C4-2B (cell line): ENCODE measurements at regions not wholly inside any gene's neighbourhood (a gene's known extent, or its start where the extent isn't known, plus 50 kb on each side); places are given as distances from the start of the nearest gene placed in this dataset.
A peak's percentile ranks its signal among the peaks of the same experiment; 100 is the strongest.

Experiments used
- H3K27ac ChIP-seq: fragments of 450-650 bp; 2 replicates; pipeline ENCODE4 v1.5.1; 2017
- ZFX ChIP-seq: fragments of 450-650 bp; IDR thresholded peaks from 2 replicates; pipeline ENCODE4 v1.6.1; 2017
- TF ChIP-seq, protein P1 (sequence below): fragments of 450-650 bp; conservative IDR thresholded peaks from 2 replicates; pipeline ENCODE4 v1.5.1; 2017; ENCODE audit warnings: mild to moderate bottlenecking

DNA sequence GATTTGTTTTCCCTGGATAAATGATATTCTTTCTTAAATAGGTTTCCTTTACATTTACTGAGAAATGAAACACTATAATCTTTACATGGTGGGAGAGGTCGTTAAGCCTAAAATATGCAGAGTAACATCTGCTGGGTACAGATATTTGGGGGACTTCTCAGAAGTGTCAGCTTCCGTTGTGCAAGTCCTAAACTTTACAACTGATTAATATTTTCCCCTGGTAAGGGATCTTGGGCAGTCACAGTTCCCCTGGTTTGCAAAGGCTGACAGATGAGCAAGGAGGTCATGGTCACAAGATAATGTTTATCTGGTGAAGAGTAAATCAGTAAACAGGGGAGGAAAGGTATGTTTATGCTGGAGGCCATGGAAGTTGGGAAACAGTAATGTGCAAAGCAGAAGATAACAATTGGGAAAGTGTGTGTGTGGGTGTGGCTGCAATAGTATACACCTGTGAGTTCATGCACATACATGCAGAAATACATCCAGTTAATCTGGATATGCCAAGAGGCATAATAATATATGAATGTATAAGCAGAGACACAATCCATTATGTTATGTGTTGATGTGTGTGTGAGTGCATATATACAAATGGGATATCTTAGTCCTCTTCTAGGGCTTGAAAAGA is 508.2 kb upstream of the FAM241A start:
- no peak overlapping the region for H3K27ac ChIP-seq
- TF ChIP-seq, protein P1, sequence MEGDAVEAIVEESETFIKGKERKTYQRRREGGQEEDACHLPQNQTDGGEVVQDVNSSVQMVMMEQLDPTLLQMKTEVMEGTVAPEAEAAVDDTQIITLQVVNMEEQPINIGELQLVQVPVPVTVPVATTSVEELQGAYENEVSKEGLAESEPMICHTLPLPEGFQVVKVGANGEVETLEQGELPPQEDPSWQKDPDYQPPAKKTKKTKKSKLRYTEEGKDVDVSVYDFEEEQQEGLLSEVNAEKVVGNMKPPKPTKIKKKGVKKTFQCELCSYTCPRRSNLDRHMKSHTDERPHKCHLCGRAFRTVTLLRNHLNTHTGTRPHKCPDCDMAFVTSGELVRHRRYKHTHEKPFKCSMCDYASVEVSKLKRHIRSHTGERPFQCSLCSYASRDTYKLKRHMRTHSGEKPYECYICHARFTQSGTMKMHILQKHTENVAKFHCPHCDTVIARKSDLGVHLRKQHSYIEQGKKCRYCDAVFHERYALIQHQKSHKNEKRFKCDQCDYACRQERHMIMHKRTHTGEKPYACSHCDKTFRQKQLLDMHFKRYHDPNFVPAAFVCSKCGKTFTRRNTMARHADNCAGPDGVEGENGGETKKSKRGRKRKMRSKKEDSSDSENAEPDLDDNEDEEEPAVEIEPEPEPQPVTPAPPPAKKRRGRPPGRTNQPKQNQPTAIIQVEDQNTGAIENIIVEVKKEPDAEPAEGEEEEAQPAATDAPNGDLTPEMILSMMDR: no peak
- no peak for TF ChIP-seq ZFX

DNA sequence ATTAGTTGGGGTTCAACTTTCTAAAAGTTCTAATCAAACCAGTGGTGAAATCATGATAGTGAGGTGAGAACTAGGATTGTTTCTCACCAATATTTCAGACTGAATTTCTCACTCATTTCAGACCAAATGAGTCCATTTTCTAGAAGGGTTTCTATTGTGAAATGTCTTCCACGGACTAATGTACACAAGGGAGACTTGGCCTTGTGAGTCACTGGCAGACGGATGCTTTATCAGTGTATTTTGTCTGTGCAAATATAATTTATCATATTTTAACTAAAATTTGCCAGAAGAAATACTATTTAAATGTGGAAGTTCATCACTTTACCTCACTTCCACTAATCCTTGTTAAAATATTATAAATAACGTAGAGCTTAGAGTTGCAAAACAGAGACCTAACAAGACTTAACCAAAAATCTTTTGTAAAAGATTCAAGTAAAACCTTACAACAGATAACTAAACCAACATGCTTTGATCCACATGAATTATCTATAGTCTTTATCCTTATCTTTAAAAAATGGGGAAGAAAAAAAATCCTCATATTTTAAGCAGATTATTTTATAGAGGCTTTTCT is 506.0 kb upstream of the FAM241A start:
- no peak overlapping the region for H3K27ac ChIP-seq
- no peak for TF ChIP-seq ZFX
- TF ChIP-seq, protein P1: no peak

DNA sequence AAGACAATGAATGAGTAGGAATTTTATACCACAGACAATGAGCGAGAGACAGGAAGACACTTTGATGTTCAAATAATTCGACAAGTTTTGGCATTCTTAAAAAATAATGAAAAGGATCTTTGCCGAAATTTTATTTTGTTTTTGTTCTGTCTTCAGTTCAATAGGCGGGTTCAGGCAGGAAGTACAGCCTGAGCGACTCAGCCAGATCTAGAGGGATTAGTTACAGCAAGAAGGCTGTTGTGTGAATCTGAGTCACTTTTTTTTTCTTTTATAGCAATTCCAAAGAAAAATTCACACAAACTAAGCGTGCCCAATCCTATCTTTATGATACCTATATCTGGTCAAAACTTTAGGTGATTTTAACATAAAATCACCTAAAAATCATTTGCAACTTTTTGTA is 505.4 kb upstream of the FAM241A start:
- TF ChIP-seq ZFX: no peak
- TF ChIP-seq, protein P1: no peak
- H3K27ac ChIP-seq: no peak overlapping the region

DNA sequence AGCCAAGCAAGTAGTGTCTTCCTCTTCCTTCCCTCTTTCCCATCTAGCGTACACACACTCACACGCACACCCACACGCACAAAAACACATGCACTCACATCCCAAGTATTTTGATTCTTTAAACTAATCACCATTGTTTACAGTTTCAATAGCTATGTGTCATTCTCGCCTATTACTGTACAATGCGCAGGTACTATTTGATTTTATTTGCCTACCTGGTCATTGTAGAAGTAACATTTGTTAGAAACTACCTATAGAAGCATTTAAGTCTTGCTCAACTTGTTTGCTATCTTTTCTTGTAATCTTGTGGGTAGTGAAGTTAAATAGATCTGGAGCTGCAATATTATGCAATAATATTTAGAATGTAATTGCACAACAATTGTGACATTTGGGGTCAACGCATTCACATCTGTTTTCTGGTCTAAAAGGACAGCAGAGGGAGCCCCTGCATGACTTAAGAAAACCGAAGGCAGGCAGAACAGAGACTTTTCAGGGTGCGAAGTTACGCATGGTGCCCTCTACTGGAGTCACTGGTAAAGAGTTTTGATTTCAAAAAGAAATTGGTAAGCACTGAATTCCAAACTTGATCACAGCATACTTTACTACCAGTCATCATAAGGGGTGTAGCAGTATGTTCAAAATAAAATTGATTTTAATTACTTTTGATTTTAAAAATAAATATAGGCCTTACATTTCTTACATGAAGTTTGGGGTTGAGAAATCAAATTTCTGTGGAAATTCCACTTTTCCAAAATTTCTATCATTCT is 503.3 kb upstream of the FAM241A start:
- TF ChIP-seq, protein P1: peak; percentile 89
- no peak for TF ChIP-seq ZFX
- no peak overlapping the region for H3K27ac ChIP-seq

DNA sequence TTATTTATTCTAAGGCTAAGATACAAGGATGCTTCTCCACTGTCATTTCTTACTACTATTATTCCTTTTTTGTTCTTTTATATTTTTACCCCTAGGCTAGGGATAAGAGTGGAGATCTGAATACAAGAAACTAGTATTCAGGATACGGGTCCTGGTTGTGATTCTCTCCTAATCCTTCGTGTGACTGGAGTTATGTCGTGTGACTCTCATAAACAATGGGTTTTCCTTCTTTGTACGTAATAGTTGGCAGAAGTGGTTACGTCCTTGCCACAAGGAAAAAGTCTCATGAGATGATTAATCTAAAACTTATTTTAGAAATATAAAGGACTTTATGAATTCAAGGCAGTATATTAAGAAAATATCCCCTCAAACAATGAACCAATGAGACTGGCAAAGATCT is 497.2 kb upstream of the FAM241A start:
- TF ChIP-seq, protein P1: no peak
- TF ChIP-seq ZFX: no peak
- H3K27ac ChIP-seq: no peak overlapping the region

DNA sequence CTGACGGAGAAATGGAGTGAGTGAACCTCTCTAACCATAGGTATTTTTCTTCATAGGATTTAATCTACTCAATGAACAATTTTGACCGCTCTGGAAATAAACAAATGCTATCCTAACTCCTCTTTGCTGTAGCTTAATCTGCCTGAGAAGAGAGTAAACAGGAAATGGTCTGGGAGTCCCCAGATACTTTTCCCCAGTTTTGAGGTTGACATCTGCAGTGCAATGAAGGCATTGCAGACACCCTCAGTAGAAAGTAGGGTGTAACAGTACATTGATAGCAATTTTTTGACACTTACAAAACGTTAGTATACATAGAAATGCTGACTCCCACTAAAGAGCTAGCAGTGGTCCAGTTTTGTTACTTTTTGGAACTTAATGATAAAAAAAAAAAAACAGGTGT is 495.9 kb upstream of the FAM241A start:
- no peak overlapping the region for H3K27ac ChIP-seq
- TF ChIP-seq, protein P1: no peak
- TF ChIP-seq ZFX: no peak

DNA sequence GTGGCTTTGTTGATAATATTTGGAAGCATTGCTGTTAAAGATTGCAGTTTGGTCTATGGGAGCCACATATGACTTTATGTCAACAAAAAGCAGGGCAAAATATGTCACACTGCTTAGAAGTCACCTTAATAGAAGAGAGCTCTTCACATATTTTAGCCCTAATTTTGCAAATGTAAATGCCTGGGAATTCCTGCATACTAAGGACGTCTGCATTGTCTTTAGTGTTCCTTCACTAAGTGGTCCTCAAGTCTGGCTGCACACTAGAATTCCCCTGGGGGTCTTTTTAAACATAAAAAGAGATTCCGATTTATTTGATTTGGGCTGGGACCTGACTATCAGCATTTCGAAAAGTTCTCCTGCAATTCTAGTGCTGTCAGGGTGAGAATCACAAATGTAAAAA is 495.1 kb upstream of the FAM241A start:
- no peak overlapping the region for H3K27ac ChIP-seq
- TF ChIP-seq ZFX: no peak
- TF ChIP-seq, protein P1: no peak
